SK-N-SH (cell line): ENCODE measurements at regions not wholly inside any gene's neighbourhood (a gene's known extent, or its start where the extent isn't known, plus 50 kb on each side); places are given as distances from the start of the nearest gene placed in this dataset.

Experiments
- EP300 ChIP-seq, 2 experiments: IDR thresholded peaks; 2 replicates each; pipeline versions ENCODE4 v1.4.0 to v1.6.1; 2012; ENCODE audit warnings: borderline replicate concordance in 1 of 2, low read depth in 1 of 2, low read length in 1 of 2
- EZH2phosphoT487 ChIP-seq: fragments of 200-600 bp; sonication (generic); IDR thresholded peaks from 2 replicates; pipeline ENCODE4 v1.6.1; 2017; ENCODE audit warnings: low read depth, mixed run types, mild to moderate bottlenecking, antibody characterized with exemption, moderate library complexity, borderline replicate concordance
- FOXM1 ChIP-seq: IDR thresholded peaks from 2 replicates; pipeline ENCODE4 v1.4.0; 2012; ENCODE audit warnings: low read depth, mild to moderate bottlenecking
- NFIC ChIP-seq: IDR thresholded peaks from 2 replicates; pipeline ENCODE4 v1.4.0; 2012; ENCODE audit warnings: borderline replicate concordance
- POLR2AphosphoS5 ChIP-seq: IDR thresholded peaks from 2 replicates; pipeline ENCODE4 v1.6.1; 2012; ENCODE audit warnings: low read depth, low read length
- RAD21 ChIP-seq: IDR thresholded peaks from 2 replicates; pipeline ENCODE4 v1.6.1; 2012; ENCODE audit warnings: mild to moderate bottlenecking, low read length
- SMC3 ChIP-seq: IDR thresholded peaks from 2 replicates; pipeline ENCODE4 v1.6.1; 2012; ENCODE audit warnings: low read depth, low read length, improper control_type of control experiment
- TAF1 ChIP-seq: IDR thresholded peaks from 2 replicates; pipeline ENCODE4 v1.6.1; 2012; ENCODE audit warnings: low read depth, mild to moderate bottlenecking, low read length, moderate library complexity, borderline replicate concordance
- TEAD4 ChIP-seq: IDR thresholded peaks from 2 replicates; pipeline ENCODE4 v1.4.0; 2012; ENCODE audit warnings: mild to moderate bottlenecking, borderline replicate concordance; ENCODE audit not compliant: insufficient read depth
- TF ChIP-seq, protein P1 (sequence below): fragments of 200-600 bp; sonication (generic); IDR thresholded peaks from 2 replicates; pipeline ENCODE4 v1.6.1; 2017; ENCODE audit warnings: antibody characterized with exemption, mild to moderate bottlenecking, moderate library complexity
- TF ChIP-seq, protein P2 (sequence below): fragments of 150-350 bp; IDR thresholded peaks from 2 replicates; pipeline ENCODE4 v1.6.1; 2017; ENCODE audit warnings: antibody characterized with exemption, low read length, low read depth, borderline replicate concordance
- TF ChIP-seq, protein P3 (sequence below): IDR thresholded peaks from 2 replicates; pipeline ENCODE4 v1.4.0; 2012; ENCODE audit warnings: low read depth, borderline replicate concordance

DNA sequence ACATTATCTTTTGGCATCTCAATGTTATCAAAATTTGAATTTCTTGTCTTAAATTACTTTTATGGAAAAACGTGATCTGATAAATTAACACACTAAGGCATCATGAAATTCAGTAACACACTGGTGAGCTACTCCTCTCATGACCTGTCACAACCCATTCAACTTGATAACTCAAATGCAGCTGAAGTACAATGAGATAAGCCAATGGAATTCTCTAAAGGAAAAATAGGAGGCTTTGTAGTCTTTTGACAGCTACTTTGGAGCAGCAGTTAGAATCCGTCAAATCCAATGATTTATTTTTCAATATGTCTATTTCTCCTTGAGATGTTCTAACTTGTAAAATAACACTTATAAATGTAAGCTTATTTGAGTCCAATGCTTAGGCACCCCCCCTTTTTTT, 1029.4 kb downstream of the TRHDE start:
- TF ChIP-seq, protein P1, sequence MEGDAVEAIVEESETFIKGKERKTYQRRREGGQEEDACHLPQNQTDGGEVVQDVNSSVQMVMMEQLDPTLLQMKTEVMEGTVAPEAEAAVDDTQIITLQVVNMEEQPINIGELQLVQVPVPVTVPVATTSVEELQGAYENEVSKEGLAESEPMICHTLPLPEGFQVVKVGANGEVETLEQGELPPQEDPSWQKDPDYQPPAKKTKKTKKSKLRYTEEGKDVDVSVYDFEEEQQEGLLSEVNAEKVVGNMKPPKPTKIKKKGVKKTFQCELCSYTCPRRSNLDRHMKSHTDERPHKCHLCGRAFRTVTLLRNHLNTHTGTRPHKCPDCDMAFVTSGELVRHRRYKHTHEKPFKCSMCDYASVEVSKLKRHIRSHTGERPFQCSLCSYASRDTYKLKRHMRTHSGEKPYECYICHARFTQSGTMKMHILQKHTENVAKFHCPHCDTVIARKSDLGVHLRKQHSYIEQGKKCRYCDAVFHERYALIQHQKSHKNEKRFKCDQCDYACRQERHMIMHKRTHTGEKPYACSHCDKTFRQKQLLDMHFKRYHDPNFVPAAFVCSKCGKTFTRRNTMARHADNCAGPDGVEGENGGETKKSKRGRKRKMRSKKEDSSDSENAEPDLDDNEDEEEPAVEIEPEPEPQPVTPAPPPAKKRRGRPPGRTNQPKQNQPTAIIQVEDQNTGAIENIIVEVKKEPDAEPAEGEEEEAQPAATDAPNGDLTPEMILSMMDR = no peak
- TF ChIP-seq TAF1 (no peak), NFIC (no peak), SMC3 (no peak), FOXM1 (no peak), RAD21 (no peak), EP300 (IDR thresholded peaks at IDR 0.05; ENCODE audit: borderline replicate concordance in 1 of 2, low read depth in 1 of 2, low read length in 1 of 2) (no peak), EZH2phosphoT487 (no peak), POLR2AphosphoS5 (no peak), TEAD4 (no peak)
- TF ChIP-seq, protein P2, sequence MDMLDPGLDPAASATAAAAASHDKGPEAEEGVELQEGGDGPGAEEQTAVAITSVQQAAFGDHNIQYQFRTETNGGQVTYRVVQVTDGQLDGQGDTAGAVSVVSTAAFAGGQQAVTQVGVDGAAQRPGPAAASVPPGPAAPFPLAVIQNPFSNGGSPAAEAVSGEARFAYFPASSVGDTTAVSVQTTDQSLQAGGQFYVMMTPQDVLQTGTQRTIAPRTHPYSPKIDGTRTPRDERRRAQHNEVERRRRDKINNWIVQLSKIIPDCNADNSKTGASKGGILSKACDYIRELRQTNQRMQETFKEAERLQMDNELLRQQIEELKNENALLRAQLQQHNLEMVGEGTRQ = no peak
- TF ChIP-seq, protein P3, sequence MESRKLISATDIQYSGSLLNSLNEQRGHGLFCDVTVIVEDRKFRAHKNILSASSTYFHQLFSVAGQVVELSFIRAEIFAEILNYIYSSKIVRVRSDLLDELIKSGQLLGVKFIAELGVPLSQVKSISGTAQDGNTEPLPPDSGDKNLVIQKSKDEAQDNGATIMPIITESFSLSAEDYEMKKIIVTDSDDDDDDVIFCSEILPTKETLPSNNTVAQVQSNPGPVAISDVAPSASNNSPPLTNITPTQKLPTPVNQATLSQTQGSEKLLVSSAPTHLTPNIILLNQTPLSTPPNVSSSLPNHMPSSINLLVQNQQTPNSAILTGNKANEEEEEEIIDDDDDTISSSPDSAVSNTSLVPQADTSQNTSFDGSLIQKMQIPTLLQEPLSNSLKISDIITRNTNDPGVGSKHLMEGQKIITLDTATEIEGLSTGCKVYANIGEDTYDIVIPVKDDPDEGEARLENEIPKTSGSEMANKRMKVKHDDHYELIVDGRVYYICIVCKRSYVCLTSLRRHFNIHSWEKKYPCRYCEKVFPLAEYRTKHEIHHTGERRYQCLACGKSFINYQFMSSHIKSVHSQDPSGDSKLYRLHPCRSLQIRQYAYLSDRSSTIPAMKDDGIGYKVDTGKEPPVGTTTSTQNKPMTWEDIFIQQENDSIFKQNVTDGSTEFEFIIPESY = no peak
